ENCODE measurements at regions not wholly inside any gene's neighbourhood (a gene's known extent, or its start where the extent isn't known, plus 50 kb on each side); places are given as distances from the start of the nearest gene placed in this dataset.

- DNase-seq (ENCODE audit: low read depth) = no peak
These were observed 276.5 kb downstream of the QKI start for GRCh38 chr6:163691049-163691448.

- DNase-seq (ENCODE audit: low read depth) = no peak
These were observed 274.3 kb downstream of the QKI start for GRCh38 chr6:163688739-163689362.

- DNase-seq (ENCODE audit: low read depth) = no peak
These were observed 272.6 kb downstream of the QKI start for GRCh38 chr6:163687075-163687474.

GRCh38 chr6:163686301-163686700 is 271.8 kb downstream of the QKI start:
- no peak for DNase-seq (ENCODE audit: low read depth)

- no peak for DNase-seq (ENCODE audit: low read depth)
These were observed 268.6 kb downstream of the QKI start for GRCh38 chr6:163683105-163683622.

GRCh38 chr6:163679753-163680152 is 265.2 kb downstream of the QKI start:
- DNase-seq (ENCODE audit: low read depth) = no peak

GRCh38 chr6:163679012-163679660 is 264.6 kb downstream of the QKI start:
- DNase-seq (ENCODE audit: low read depth) = no peak

- no peak for DNase-seq (ENCODE audit: low read depth)
These were observed 261.1 kb downstream of the QKI start for GRCh38 chr6:163675611-163676010.

GRCh38 chr6:163672710-163673109 is 258.2 kb downstream of the QKI start:
- DNase-seq (ENCODE audit: low read depth) = no peak

- DNase-seq (ENCODE audit: low read depth) = no peak
These were observed 257.3 kb downstream of the QKI start for GRCh38 chr6:163671791-163672190.

- no peak for DNase-seq (ENCODE audit: low read depth)
These were observed 256.8 kb downstream of the QKI start for GRCh38 chr6:163671355-163671754.

- no peak for DNase-seq (ENCODE audit: low read depth)
These were observed 255.8 kb downstream of the QKI start for GRCh38 chr6:163670336-163670735.

GRCh38 chr6:163668061-163668426 is 253.5 kb downstream of the QKI start:
- no peak for DNase-seq (ENCODE audit: low read depth)

GRCh38 chr6:163667372-163668060 is 253.0 kb downstream of the QKI start:
- no peak for DNase-seq (ENCODE audit: low read depth)

- no peak for DNase-seq (ENCODE audit: low read depth)
These were observed 250.9 kb downstream of the QKI start for GRCh38 chr6:163665464-163665863.

GRCh38 chr6:163663575-163663974 is 249.1 kb downstream of the QKI start:
- DNase-seq (ENCODE audit: low read depth) = no peak

- no peak for DNase-seq (ENCODE audit: low read depth)
These were observed 248.2 kb downstream of the QKI start for GRCh38 chr6:163662604-163663225.

- DNase-seq (ENCODE audit: low read depth) = no peak
These were observed 246.8 kb downstream of the QKI start for GRCh38 chr6:163661272-163661671.

- DNase-seq (ENCODE audit: low read depth) = no peak
These were observed 245.3 kb downstream of the QKI start for GRCh38 chr6:163659803-163660202.

- no peak for DNase-seq (ENCODE audit: low read depth)
These were observed 241.0 kb downstream of the QKI start for GRCh38 chr6:163655217-163656121.

GRCh38 chr6:163651915-163652668 is 237.6 kb downstream of the QKI start:
- DNase-seq (ENCODE audit: low read depth) = no peak

Data from activated T-helper 1 cell treated with Interleukin-2 at 50 U/mL for 16 hours (primary cell).